ENCODE measurements at regions not wholly inside any gene's neighbourhood (a gene's known extent, or its start where the extent isn't known, plus 50 kb on each side); places are given as distances from the start of the nearest gene placed in this dataset.

DNA sequence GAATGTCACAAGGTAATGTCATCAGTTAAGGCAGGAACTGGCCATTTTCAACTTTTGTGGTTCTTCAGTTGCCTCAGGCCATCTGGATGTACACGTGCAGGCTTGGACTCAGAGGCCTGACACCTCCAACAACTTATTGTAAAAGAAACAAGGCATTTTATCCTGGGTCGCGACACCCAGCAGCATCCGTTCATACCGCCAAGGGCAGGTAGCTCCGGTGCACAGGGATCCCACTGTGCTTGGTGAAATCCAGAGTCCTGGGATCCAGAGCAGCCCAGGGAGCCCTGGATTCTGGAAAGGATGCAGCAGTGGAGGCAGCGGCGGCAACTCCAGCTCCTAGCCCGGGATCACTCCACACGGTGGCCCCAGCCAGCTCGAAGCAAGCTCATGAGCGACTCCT is 380.9 kb upstream of the STXBP6 start:
- Mint-ChIP-seq H3K4me1 (no peaks in the 10 kb centered on the region), H3K4me3 (no peak overlapping the region), H3K9me3 (peaks cover 0 to 2% of the 10 kb centered on the region in 2 donors), H3K27ac (no peak overlapping the region), H3K36me3 (no peaks in the 10 kb centered on the region), H3K27me3 (ENCODE audit: low read depth in 2 of 2) (peaks cover 0 to 5% of the 10 kb centered on the region in 2 donors)
- Histone ChIP-seq H3K27ac (ENCODE audit: low read length) (no peak overlapping the region), H3K27me3 (ENCODE audit: control insufficient read depth, insufficient read depth, low read length) (no peaks in the 10 kb centered on the region), H3K4me1 (ENCODE audit: control insufficient read depth, insufficient read depth, low read length) (no peaks in the 10 kb centered on the region), H3K9me3 (ENCODE audit: control insufficient read depth, insufficient read depth, low read length) (peaks cover 3% of the 10 kb centered on the region), H3K36me3 (ENCODE audit: control insufficient read depth, insufficient read depth, low read length) (no peaks in the 10 kb centered on the region), H3K4me3 (ENCODE audit: low read length) (no peak overlapping the region)
- intact Hi-C loops (cut with micrococcal nuclease), result no loop called here
- 91% methylated on average over 12 of the region's 12 CpGs for WGBS (ENCODE audit: insufficient coverage)
- ATAC-seq (no peak), DNase-seq (no peak)
- TF ChIP-seq, protein P1, sequence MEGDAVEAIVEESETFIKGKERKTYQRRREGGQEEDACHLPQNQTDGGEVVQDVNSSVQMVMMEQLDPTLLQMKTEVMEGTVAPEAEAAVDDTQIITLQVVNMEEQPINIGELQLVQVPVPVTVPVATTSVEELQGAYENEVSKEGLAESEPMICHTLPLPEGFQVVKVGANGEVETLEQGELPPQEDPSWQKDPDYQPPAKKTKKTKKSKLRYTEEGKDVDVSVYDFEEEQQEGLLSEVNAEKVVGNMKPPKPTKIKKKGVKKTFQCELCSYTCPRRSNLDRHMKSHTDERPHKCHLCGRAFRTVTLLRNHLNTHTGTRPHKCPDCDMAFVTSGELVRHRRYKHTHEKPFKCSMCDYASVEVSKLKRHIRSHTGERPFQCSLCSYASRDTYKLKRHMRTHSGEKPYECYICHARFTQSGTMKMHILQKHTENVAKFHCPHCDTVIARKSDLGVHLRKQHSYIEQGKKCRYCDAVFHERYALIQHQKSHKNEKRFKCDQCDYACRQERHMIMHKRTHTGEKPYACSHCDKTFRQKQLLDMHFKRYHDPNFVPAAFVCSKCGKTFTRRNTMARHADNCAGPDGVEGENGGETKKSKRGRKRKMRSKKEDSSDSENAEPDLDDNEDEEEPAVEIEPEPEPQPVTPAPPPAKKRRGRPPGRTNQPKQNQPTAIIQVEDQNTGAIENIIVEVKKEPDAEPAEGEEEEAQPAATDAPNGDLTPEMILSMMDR (IDR thresholded peaks at IDR 0.05), result no peak

DNA sequence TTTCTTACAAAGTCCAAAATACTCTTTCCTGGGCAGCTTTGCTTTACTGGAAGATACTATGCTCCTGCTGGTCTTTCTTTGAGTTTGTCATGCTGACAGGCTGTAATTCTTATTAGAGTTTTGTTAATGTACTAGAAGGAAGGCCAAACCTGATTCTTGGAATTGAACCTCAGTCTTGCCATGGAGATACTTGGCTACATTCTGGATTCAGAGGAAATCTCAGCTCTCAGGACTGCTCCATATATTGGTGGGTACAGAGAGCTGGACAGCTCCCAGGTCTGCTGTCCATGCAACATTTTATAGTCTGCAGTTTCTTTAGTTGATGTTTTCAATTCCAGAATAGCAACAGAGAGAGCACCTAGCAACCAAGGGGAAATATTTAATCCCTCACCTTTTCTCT is 363.1 kb upstream of the STXBP6 start:
- H3K27me3 ChIP-seq (ENCODE audit: control insufficient read depth, insufficient read depth, low read length), result no peaks in the 10 kb centered on the region
- no peak overlapping the region for H3K4me3 ChIP-seq (ENCODE audit: low read length)
- Mint-ChIP-seq H3K4me3 (no peak overlapping the region), H3K27ac (no peak overlapping the region), H3K4me1 (no peaks in the 10 kb centered on the region), H3K27me3 (ENCODE audit: low read depth in 2 of 2) (peaks cover 0 to 2% of the 10 kb centered on the region in 2 donors), H3K9me3 (no peaks in the 10 kb centered on the region), H3K36me3 (no peaks in the 10 kb centered on the region)
- H3K27ac ChIP-seq (ENCODE audit: low read length), result no peak overlapping the region
- no peaks in the 10 kb centered on the region for H3K9me3 ChIP-seq (ENCODE audit: control insufficient read depth, insufficient read depth, low read length)
- TF ChIP-seq, protein P1 (IDR thresholded peaks at IDR 0.05), result no peak
- intact Hi-C loops (cut with micrococcal nuclease), result no loop called here
- H3K4me1 ChIP-seq (ENCODE audit: control insufficient read depth, insufficient read depth, low read length), result no peaks in the 10 kb centered on the region
- DNase-seq, result no peak
- no peak for ATAC-seq
- no peaks in the 10 kb centered on the region for H3K36me3 ChIP-seq (ENCODE audit: control insufficient read depth, insufficient read depth, low read length)

DNA sequence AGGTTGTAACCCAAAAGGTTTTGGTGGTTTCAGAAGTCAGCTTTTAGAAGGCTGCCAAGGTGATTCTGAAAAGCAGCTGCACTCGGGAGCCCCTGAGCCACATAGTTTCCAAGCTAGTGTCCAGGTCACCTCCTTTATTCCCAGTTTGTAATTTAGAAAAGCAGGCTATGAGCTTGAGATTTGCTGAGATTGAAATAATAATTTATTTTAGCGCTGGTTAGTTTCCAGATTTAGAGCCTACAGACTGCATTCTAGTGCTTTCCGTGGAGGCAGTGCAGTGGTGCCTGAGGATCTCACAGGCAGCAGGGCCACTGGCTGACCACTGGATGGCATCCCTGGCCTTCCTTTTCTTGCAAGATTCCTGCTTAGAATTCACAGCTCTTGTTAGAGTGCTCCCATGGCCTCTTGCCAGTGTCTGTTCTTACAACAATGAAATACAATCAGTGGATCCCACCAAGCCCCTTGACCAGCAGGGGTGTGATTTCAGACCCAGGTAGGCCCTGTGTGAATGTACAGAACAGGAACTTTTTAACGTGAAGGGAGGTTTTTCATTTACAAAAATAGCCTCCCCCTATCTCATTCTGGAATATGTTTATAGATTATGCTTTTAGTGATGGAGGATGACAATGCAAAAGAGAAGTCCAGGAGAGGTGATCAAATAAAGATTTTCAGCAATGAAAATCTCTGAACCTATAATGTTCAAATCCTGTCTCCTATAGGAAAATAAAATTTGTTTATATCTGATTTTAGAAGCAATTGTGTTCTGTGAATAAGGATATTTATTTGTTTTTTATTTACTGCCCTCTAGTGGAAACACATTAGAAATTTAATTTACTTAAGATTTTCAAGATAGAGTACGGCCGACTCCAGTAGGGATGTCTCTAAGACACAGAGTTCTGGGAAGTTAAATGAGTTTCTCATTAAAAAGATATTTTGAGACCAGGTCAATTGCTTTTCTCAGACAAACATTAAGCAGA is 362.1 kb upstream of the STXBP6 start:
- Histone ChIP-seq H3K27ac (ENCODE audit: low read length) (no peak overlapping the region), H3K9me3 (ENCODE audit: control insufficient read depth, insufficient read depth, low read length) (no peaks in the 10 kb centered on the region), H3K27me3 (ENCODE audit: control insufficient read depth, insufficient read depth, low read length) (no peaks in the 10 kb centered on the region), H3K4me3 (ENCODE audit: low read length) (no peak overlapping the region), H3K4me1 (ENCODE audit: control insufficient read depth, insufficient read depth, low read length) (no peaks in the 10 kb centered on the region), H3K36me3 (ENCODE audit: control insufficient read depth, insufficient read depth, low read length) (no peaks in the 10 kb centered on the region)
- no peak overlapping the region for H3K27ac Mint-ChIP-seq
- H3K36me3 Mint-ChIP-seq, result no peaks in the 10 kb centered on the region
- H3K4me1 Mint-ChIP-seq, result no peaks in the 10 kb centered on the region
- peaks cover 2 to 7% of the 10 kb centered on the region in 2 donors for H3K27me3 Mint-ChIP-seq (ENCODE audit: low read depth in 2 of 2)
- ATAC-seq (no peak), DNase-seq (no peak)
- WGBS (ENCODE audit: insufficient coverage), result 88% methylated on average over 3 of the region's 6 CpGs
- H3K9me3 Mint-ChIP-seq, result no peaks in the 10 kb centered on the region
- TF ChIP-seq, protein P1 (IDR thresholded peaks at IDR 0.05), result no peak
- intact Hi-C loops (cut with micrococcal nuclease), result no loop called here
- H3K4me3 Mint-ChIP-seq, result no peak overlapping the region

Measured in natural killer cell (primary cell).